ENCODE measurements at regions not wholly inside any gene's neighbourhood (a gene's known extent, or its start where the extent isn't known, plus 50 kb on each side); places are given as distances from the start of the nearest gene placed in this dataset.

DNA sequence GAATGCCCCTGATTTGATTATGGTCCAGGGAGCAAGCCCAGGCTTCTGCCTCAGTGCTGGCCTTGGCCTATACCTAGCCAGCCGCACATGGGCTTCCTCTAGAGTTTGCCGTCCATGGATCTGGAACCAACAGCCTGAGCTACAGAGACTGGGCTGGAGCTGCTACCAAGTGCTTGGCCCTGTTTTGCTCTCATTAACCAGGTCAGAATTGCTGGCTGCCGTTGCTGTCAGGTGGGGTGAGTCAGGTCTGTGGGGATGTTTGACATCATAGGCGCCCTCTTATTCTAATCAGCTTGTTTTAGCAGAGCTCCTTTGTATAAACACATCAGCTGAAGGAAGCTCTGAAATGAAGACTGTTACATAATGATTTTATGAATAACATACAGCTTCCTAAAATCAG lies 83.1 kb upstream of the PHACTR2 start:
- H3K4me3 ChIP-seq (ENCODE audit: low read depth, poor library complexity, severe bottlenecking) = no peak overlapping the region
- TF ChIP-seq, protein P1, sequence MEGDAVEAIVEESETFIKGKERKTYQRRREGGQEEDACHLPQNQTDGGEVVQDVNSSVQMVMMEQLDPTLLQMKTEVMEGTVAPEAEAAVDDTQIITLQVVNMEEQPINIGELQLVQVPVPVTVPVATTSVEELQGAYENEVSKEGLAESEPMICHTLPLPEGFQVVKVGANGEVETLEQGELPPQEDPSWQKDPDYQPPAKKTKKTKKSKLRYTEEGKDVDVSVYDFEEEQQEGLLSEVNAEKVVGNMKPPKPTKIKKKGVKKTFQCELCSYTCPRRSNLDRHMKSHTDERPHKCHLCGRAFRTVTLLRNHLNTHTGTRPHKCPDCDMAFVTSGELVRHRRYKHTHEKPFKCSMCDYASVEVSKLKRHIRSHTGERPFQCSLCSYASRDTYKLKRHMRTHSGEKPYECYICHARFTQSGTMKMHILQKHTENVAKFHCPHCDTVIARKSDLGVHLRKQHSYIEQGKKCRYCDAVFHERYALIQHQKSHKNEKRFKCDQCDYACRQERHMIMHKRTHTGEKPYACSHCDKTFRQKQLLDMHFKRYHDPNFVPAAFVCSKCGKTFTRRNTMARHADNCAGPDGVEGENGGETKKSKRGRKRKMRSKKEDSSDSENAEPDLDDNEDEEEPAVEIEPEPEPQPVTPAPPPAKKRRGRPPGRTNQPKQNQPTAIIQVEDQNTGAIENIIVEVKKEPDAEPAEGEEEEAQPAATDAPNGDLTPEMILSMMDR (IDR thresholded peaks at IDR 0.05) = no peak
- no peak for TF ChIP-seq POLR2A (IDR thresholded peaks at IDR 0.05)
- 66 to 72% methylated on average over 4 of the region's 4 CpGs for WGBS, 2 donors
- intact Hi-C loops (cut with DNase I; ENCODE audit: low total_unique reads) = no loop called here
- DNase-seq (ENCODE audit: low spot score in 2 of 2) = no peak

GRCh38 chr6:143592335-143592734 lies 80.8 kb upstream of the FUCA2 start:
- DNase-seq (ENCODE audit: low spot score in 2 of 2) = no peak
- intact Hi-C loops (cut with DNase I; ENCODE audit: low total_unique reads) = no loop called here
- TF ChIP-seq, protein P1 (IDR thresholded peaks at IDR 0.05) = no peak
- no peak for TF ChIP-seq POLR2A (IDR thresholded peaks at IDR 0.05)
- 79 to 87% methylated on average over 6 of the region's 6 CpGs for WGBS, 2 donors
- H3K4me3 ChIP-seq (ENCODE audit: low read depth, poor library complexity, severe bottlenecking) = no peak overlapping the region

DNA sequence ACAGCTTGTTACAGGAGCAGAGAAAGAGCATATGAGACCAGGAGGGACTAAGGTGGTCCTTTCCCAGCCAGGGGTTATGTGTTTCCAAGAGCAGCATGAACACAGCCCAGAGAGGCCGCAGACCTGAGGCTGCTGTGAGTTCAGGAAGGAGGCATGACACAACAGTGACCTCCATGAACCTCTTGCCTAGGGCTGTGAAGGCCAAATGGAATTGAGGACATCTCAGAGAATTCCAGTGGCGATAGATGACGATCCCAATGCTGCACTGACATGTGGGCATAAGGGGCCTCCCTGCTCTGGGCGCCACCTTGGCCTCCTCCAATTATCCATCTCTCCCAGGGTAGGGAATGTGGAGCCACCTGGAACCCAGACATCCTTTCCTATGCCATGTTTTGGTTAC lies 79.9 kb upstream of the FUCA2 start:
- 96 to 100% methylated on average over 4 of the region's 4 CpGs for WGBS, 2 donors
- intact Hi-C loops (cut with DNase I; ENCODE audit: low total_unique reads) = no loop called here
- TF ChIP-seq, protein P1 (IDR thresholded peaks at IDR 0.05) = no peak
- TF ChIP-seq POLR2A (IDR thresholded peaks at IDR 0.05) = no peak

GRCh38 chr6:143589162-143589561 lies 77.6 kb upstream of the FUCA2 start:
- no peak overlapping the region for H3K4me3 ChIP-seq (ENCODE audit: low read depth, poor library complexity, severe bottlenecking)
- 90 to 91% methylated on average over 4 of the region's 4 CpGs for WGBS, 2 donors
- intact Hi-C loops (cut with DNase I; ENCODE audit: low total_unique reads) = no loop called here

More for the DNA sequence above, 79.9 kb upstream of the FUCA2 start:
- no peak overlapping the region for H3K4me3 ChIP-seq (ENCODE audit: low read depth, poor library complexity, severe bottlenecking)
- no peak for DNase-seq (ENCODE audit: low spot score in 2 of 2)

GRCh38 chr6:143586557-143586956 lies 75.0 kb upstream of the FUCA2 start:
- no peak overlapping the region for H3K4me3 ChIP-seq (ENCODE audit: low read depth, poor library complexity, severe bottlenecking)
- DNase-seq (ENCODE audit: low spot score in 2 of 2) = no peak
- intact Hi-C loops (cut with DNase I; ENCODE audit: low total_unique reads) = no loop called here
- TF ChIP-seq, protein P1 (IDR thresholded peaks at IDR 0.05) = no peak
- TF ChIP-seq POLR2A (IDR thresholded peaks at IDR 0.05) = no peak
- 71 to 78% methylated on average over 6 of the region's 6 CpGs for WGBS, 2 donors

More at GRCh38 chr6:143589162-143589561, 77.6 kb upstream of the FUCA2 start:
- TF ChIP-seq POLR2A (IDR thresholded peaks at IDR 0.05) = no peak
- TF ChIP-seq, protein P1 (IDR thresholded peaks at IDR 0.05) = no peak
- DNase-seq (ENCODE audit: low spot score in 2 of 2) = no peak

GRCh38 chr6:143585716-143586115 lies 74.2 kb upstream of the FUCA2 start:
- DNase-seq (ENCODE audit: low spot score in 2 of 2) = no peak
- 68 to 83% methylated on average over 4 of the region's 4 CpGs for WGBS, 2 donors
- TF ChIP-seq POLR2A (IDR thresholded peaks at IDR 0.05) = no peak
- TF ChIP-seq, protein P1 (IDR thresholded peaks at IDR 0.05) = no peak

More at GRCh38 chr6:143585716-143586115, 74.2 kb upstream of the FUCA2 start:
- intact Hi-C loops (cut with DNase I; ENCODE audit: low total_unique reads) = no loop called here
- no peak overlapping the region for H3K4me3 ChIP-seq (ENCODE audit: low read depth, poor library complexity, severe bottlenecking)

Measured in lower leg skin (tissue), 4 donors.